Neural progenitor cell (in vitro differentiated cells): ENCODE measurements at regions not wholly inside any gene's neighbourhood (a gene's known extent, or its start where the extent isn't known, plus 50 kb on each side); places are given as distances from the start of the nearest gene placed in this dataset.
"Not testable (repeated sequence)": the region's sequence is repeated elsewhere in the genome, so short reads cannot be mapped to it uniquely, and the experiment has no call there.

Experiments
- CTCF ChIP-seq: fragments of 200-600 bp; sonication (generic); IDR thresholded peaks from 2 replicates; pipeline ENCODE4 v1.5.1; 2017; ENCODE audit warnings: antibody characterized with exemption, mild to moderate bottlenecking
- EZH2phosphoT487 ChIP-seq: fragments of 200-600 bp; sonication (generic); IDR thresholded peaks from 2 replicates; pipeline ENCODE4 v1.6.1; 2017; ENCODE audit warnings: antibody characterized with exemption

DNA sequence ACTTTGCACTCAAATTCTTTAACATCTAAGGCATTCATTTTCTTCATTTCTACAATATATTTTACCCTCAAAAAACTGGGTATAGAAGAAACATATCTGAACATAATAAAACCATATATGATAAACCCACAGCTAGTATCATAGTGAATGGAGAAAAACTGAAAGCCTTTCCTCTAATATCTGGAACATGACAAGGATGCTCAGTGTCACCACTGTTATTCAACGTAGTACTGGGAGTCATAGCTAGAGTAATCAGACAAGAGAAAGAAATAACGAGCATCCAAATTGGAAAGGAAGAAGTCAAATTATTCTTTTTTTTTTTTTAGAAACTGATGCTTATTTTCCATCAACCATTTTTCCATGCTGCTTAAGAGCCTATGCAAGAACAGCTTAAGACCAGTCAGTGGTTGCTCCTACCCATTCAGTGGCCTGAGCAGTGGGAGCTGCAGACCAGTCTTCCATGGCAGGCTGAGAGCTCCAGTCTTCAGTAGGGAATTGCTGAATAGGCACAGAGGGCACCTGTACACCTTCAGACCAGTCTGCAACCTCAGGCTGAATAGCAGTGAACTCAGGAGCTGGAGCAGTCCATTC lies 58.0 kb upstream of the RAP1B start:
- TF ChIP-seq CTCF, EZH2phosphoT487: not testable (repeated sequence)
